OCI-LY7 (cell line): ENCODE measurements at regions not wholly inside any gene's neighbourhood (a gene's known extent, or its start where the extent isn't known, plus 50 kb on each side); places are given as distances from the start of the nearest gene placed in this dataset.

Source experiments
- BruUV-seq: library from RNA; stranded (reverse); fragments of 400-500 nt; replicated peaks from 2 replicates; lab custom pipeline; 2021; lab: Mats Ljungman, UMichigan
- CTCF ChIA-PET: fragments of 300-600 bp; sonication (Branson Sonifier 250); formaldehyde crosslinking; loops from one replicate; lab custom pipeline; 2022; ENCODE audit warnings: antibody characterized with exemption; ENCODE audit not compliant: unreplicated experiment; lab: Charles Lee
- POLR2A ChIA-PET: fragments of 300-600 bp; sonication (Branson Sonifier 250); formaldehyde crosslinking; loops from one replicate; lab custom pipeline; 2022; ENCODE audit warnings: antibody characterized with exemption; lab: Charles Lee
- DNase-seq: peaks from one replicate; pipeline ENCODE4 v3.0.0-alpha.2; 2015; ENCODE audit warnings: low spot score
- H2AFZ ChIP-seq: fragments of 200-600 bp; sonication (generic), shearing (Covaris generic); 2 replicates; pipeline ENCODE4 v1.6.1; 2014; ENCODE audit warnings: mild to moderate bottlenecking, antibody characterized with exemption, low read length, moderate library complexity
- H3K27ac ChIP-seq: fragments of 200-600 bp; sonication (generic); 2 replicates; pipeline ENCODE4 v1.5.1; 2014; ENCODE audit warnings: mixed run types, low read depth, mild to moderate bottlenecking, moderate library complexity, low read length, inconsistent platforms; ENCODE audit not compliant: poor library complexity, severe bottlenecking
- H3K36me3 ChIP-seq: fragments of 200-600 bp; sonication (generic); 2 replicates; pipeline ENCODE4 v1.6.1; 2014; ENCODE audit warnings: mild to moderate bottlenecking, antibody characterized with exemption, low read length, moderate library complexity, mixed read lengths; ENCODE audit not compliant: insufficient read depth
- H3K4me1 ChIP-seq: fragments of 200-600 bp; sonication (generic); 2 replicates; pipeline ENCODE4 v1.5.1; 2014; ENCODE audit warnings: mild to moderate bottlenecking, low read length; ENCODE audit not compliant: insufficient read depth, poor library complexity, severe bottlenecking
- H3K4me2 ChIP-seq: fragments of 200-600 bp; sonication (generic); 2 replicates; pipeline ENCODE4 v1.6.1; 2014; ENCODE audit warnings: mild to moderate bottlenecking, low read length
- H3K4me3 ChIP-seq: fragments of 200-600 bp; sonication (generic); 2 replicates; pipeline ENCODE4 v1.5.1; 2014; ENCODE audit warnings: mild to moderate bottlenecking, low read depth, low read length; ENCODE audit not compliant: poor library complexity, severe bottlenecking
- H3K79me2 ChIP-seq: fragments of 200-600 bp; sonication (generic); 2 replicates; pipeline ENCODE4 v1.6.1; 2016; ENCODE audit warnings: low read depth, mild to moderate bottlenecking, low read length, moderate library complexity, mixed read lengths; ENCODE audit not compliant: insufficient read depth
- H3K9me2 ChIP-seq: fragments of 200-600 bp; sonication (generic); 2 replicates; pipeline ENCODE4 v1.6.1; 2016; ENCODE audit warnings: mild to moderate bottlenecking, low read length, mixed read lengths; ENCODE audit not compliant: insufficient read depth
- H3K9me3 ChIP-seq: fragments of 200-600 bp; sonication (generic); 2 replicates; pipeline ENCODE4 v1.6.1; 2014; ENCODE audit warnings: mild to moderate bottlenecking, mixed run types, low read length, mixed read lengths
- H4K20me1 ChIP-seq: fragments of 200-600 bp; sonication (generic); 2 replicates; pipeline ENCODE4 v1.6.1; 2014; ENCODE audit warnings: mild to moderate bottlenecking, antibody characterized with exemption, low read length, moderate library complexity, mixed read lengths; ENCODE audit not compliant: insufficient read depth
- CTCF ChIP-seq: fragments of 200-600 bp; sonication (generic); conservative IDR thresholded peaks from 2 replicates; pipeline ENCODE4 v1.5.1; 2014; ENCODE audit warnings: mild to moderate bottlenecking, antibody characterized with exemption, low read length, moderate library complexity, mixed read lengths
- EZH2phosphoT487 ChIP-seq: fragments of 200-600 bp; sonication (generic); IDR thresholded peaks from 2 replicates; pipeline ENCODE4 v1.6.1; 2018; ENCODE audit warnings: low read depth, borderline replicate concordance, mild to moderate bottlenecking, mixed run types, antibody characterized with exemption, low read length, moderate library complexity, mixed read lengths
- intact Hi-C: fragments of 100-400 bp; cut with micrococcal nuclease; formaldehyde crosslinking; loops from one replicate; pipeline ENCODE4 v1.10.0; 2022; ENCODE audit not compliant: unreplicated experiment

GRCh38 chr5:56669534-56670483 lies 145.5 kb upstream of the MAP3K1 start:
- H3K4me2 ChIP-seq = peak overlapping the region; percentile 78
- peak; percentile 98 for DNase-seq
- POLR2A ChIA-PET = interaction anchor here (0.5 to 3.8 kb wide), 39 partner anchors 11 to 618 kb away, joined by 3 to 126 read pairs (median 4); partner anchors contain the start of gene MAP3K1
- peaks cover 68% of the 10 kb centered on the region for H3K4me1 ChIP-seq
- H3K9me3 ChIP-seq = peaks cover 5% of the 10 kb centered on the region; the same call in 1 of the 2 replicates
- no peaks in the 10 kb centered on the region for H4K20me1 ChIP-seq
- peak overlapping the region; percentile 73; the same call in 1 of the 2 replicates for H2AFZ ChIP-seq
- peak overlapping the region; percentile 97 for H3K27ac ChIP-seq
- peaks cover 9% of the 10 kb centered on the region; the same call in 1 of the 2 replicates for H3K79me2 ChIP-seq
- TSS peak; percentile 61 for BruUV-seq
- H3K4me3 ChIP-seq = peak overlapping the region; percentile 57
- H3K36me3 ChIP-seq = no peaks in the 10 kb centered on the region
- H3K9me2 ChIP-seq = no peaks in the 10 kb centered on the region
- CTCF ChIA-PET = interaction anchor here (0.6 to 1.5 kb wide), 10 partner anchors 13 to 168 kb away, joined by 3 to 6 read pairs (median 3); no protein-coding TSS in a partner anchor
- intact Hi-C loops = loop anchor here (1.0 to 10.0 kb wide), 7 partner anchors 16 to 395 kb away; partner anchors contain the start of gene SETD9
- TF ChIP-seq CTCF (no peak), EZH2phosphoT487 (no peak)

GRCh38 chr5:56668996-56669395 lies 146.4 kb upstream of the MAP3K1 start:
- CTCF ChIA-PET = interaction anchor here (1.5 kb wide), 1 partner anchor 144 kb away, joined by 3 read pairs; no protein-coding TSS in a partner anchor

More at GRCh38 chr5:56668996-56669395, 146.4 kb upstream of the MAP3K1 start:
- Histone ChIP-seq H3K4me1 (peaks cover 68% of the 10 kb centered on the region), H3K36me3 (no peaks in the 10 kb centered on the region), H2AFZ (peak overlapping the region; percentile 73; the same call in 1 of the 2 replicates), H3K9me3 (peaks cover 7% of the 10 kb centered on the region; the same call in 1 of the 2 replicates), H4K20me1 (no peaks in the 10 kb centered on the region), H3K4me2 (peak overlapping the region; percentile 78), H3K4me3 (peak overlapping the region; percentile 57), H3K79me2 (peaks cover 9% of the 10 kb centered on the region; the same call in 1 of the 2 replicates), H3K27ac (peak overlapping the region; percentile 97), H3K9me2 (no peaks in the 10 kb centered on the region)
- intact Hi-C loops = loop anchor here (1.0 kb wide), 1 partner anchor 187 kb away; no protein-coding TSS in a partner anchor
- no TSS peak for BruUV-seq
- TF ChIP-seq EZH2phosphoT487 (no peak), CTCF (no peak)
- POLR2A ChIA-PET = interaction anchor here (0.5 to 3.8 kb wide), 10 partner anchors 19 to 504 kb away, joined by 3 to 126 read pairs (median 4); partner anchors contain the start of gene MAP3K1
- DNase-seq = peak; percentile 27
